Stimulated activated CD8-positive, alpha-beta memory T cell treated with anti-CD3 and anti-CD28 coated beads, Interleukin-2, amount 100 ng/mL, for 48 hours (primary cell): ENCODE measurements at regions not wholly inside any gene's neighbourhood (a gene's known extent, or its start where the extent isn't known, plus 50 kb on each side); places are given as distances from the start of the nearest gene placed in this dataset.
"Not testable (repeated sequence)": the region's sequence is repeated elsewhere in the genome, so short reads cannot be mapped to it uniquely, and the experiment has no call there.

ENCODE experiments used
- DNase-seq, 2 donors: peaks; one replicate each; pipeline ENCODE4 v3.0.0-alpha.2; 2020; ENCODE audit warnings: low read depth in 2 of 2

DNA sequence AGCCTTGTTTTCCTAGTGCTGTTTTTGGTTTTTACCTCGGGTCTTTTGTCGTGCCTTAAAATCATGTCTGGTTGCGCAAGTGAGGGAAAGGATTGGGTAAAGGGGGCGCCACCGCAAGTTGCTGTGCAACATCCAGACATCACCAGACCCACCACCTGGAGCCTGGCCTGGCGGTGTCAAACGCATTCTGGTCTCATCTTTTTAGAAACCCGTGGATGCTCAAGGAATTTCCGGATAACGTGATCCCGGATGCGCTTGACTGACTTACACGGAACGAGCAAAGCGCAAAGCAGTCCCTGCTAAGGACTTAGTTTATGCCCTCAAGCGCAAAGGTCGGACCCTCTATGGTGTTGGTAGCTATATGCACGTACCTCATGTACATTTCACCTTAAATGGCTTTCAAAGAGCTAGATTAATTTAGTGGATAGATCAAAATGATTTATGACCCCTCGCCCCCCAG, 105.2 kb downstream of the OR2B2 start:
- DNase-seq, result no peak

DNA sequence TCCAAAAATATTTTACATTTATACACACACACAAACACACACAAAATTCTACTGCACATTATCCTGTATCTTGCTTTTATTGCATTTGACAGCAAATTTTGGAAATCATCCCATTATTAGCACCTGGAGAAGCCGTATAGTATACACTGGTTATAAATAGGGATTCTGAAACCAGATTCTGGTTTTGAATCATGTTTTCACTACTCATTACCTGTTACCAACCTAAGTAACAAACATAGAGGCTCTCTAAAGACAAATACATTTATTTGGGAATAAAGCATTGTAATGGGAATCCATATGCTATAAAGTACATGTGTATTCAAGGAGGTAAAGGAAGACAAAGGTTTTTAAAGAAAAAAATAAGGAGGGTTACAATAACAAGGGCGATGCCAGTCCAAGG, 106.8 kb downstream of the OR2B2 start:
- DNase-seq, result no peak

DNA sequence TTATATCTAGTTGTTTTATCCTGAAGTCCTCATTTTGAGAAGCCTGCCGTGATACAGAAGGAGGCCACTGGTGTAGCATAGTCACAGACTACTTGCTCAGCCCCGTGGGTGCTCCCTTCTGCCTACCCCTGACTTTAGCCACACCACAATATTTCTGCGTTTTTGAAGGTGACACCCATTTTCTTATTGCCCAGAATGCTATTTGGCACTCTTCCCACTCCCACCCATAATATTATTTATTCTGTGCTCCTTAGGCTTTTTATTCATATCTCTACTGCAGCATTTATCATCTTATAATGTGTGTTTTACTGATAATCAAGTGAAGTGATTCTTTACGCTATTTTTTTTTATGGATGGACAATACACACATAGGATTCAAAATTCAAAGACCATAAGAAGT, 107.3 kb downstream of the OR2B2 start:
- DNase-seq, result no peak

DNA sequence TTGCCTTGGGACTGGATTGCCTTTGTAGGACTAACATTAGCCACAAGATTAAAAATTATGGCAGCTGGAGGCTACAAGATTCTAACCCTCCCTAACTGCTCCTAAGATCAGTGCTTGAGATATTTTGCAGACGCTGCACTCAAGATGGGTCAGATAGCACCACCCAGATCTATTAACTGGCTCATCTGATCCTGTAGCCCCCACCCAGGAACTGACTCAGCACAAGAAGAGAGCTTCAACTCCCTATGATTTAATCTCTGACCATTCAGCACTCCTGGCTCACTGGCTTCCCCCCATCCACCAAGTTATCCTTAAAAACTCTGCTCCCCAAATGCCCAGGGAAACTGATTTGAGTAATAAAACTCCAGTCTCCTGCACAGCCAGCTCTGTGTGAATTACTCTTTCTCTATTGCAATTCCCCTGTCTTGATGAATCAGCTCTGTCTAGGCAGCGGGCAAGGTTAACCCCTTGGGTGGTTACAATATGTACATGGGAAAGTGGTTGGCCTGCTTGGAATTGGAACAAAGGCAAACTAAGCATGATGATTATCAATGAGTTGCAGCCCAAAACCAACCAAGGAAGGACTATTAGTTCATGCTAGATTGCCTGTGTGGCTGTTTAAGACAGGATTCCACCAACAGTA, 111.3 kb downstream of the OR2B2 start:
- DNase-seq, result no peak

DNA sequence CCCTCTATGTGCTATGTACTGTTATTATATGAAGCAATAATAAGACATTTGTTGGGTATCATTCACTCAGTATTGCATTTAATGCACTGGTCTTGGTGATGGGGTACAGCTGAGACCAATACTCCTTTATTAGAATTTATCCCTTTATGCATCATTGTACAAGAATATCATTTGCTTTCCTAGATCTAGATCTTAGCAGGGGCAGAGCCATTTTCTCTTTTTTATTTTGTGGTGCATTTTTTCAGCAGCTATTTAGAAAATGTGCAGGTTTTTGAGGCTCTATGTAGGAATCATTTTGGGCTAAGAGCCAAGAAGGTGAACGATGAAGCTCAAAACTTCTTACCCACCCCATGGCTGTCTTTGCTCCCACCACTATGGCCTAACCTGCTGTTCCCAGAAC, 114.2 kb downstream of the OR2B2 start:
- no peak for DNase-seq

DNA sequence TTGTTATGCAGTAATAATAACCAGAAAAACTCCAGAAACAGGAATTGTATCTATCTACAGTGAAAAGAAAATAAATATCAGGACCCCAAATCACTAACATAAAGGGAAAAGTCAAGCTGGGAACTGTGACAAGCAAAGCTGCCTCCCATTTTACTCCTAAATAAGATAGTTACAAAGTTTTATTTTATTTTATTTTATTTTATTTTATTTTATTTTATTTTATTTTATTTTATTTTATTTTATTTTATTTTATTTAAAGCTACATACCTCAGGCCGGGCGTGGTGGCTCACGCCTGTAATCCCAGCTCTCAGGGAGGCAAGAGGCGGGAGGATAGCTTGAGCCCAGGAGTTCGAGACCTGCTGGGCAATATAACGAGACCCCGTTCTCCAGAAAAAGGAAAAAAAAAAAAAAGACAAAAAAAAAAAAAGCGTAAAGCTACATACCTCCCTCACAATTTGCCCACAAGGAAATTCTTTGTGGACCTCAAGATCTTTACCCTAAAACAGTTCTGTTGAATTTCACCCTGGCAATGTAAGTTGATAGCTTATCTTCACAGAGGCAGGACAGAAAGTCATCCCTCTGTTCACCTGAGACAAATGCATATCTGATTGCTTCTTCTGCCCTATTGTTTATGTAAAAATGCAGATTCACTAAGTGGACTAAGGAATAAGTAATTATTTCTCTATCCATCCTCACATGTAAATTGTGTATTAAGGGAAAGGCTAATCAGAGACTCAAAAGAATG, 115.3 kb downstream of the OR2B2 start:
- not testable (repeated sequence) for DNase-seq

DNA sequence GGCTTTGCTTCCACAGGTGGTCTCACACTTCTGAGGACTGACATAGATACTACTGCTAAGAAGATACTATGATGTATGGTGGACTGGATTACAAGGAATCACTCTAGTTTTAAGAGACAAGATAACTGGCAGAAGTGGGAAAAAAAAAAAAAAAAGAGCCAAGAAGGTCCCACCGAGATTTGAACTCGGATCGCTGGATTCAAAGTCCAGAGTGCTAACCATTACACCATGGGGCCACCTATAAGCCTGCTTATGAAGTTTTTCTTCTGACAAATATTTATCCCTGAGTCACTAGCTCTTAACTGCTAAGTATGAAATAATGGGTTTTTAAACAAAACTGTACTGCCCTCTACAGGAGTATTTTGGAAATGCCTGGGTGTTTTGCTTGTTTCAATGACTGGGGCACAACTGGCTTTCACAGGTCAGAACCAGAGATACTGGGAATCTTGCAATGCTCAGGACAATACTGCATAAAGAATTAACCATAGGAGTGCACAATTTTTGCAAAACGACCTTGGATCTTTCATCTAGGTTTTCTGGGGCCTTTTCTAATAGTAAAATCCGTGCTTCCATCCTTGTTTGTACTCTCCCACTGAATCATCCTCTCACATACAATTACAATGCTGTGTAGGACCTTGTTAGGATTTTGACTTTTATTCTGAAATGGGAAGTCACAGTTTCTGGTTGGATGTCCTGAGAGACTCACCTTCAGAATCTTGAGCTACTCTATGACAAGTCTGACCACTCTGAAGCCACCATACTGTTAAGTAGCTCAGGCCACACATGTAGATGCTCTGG, 116.3 kb downstream of the OR2B2 start:
- no peak for DNase-seq

DNA sequence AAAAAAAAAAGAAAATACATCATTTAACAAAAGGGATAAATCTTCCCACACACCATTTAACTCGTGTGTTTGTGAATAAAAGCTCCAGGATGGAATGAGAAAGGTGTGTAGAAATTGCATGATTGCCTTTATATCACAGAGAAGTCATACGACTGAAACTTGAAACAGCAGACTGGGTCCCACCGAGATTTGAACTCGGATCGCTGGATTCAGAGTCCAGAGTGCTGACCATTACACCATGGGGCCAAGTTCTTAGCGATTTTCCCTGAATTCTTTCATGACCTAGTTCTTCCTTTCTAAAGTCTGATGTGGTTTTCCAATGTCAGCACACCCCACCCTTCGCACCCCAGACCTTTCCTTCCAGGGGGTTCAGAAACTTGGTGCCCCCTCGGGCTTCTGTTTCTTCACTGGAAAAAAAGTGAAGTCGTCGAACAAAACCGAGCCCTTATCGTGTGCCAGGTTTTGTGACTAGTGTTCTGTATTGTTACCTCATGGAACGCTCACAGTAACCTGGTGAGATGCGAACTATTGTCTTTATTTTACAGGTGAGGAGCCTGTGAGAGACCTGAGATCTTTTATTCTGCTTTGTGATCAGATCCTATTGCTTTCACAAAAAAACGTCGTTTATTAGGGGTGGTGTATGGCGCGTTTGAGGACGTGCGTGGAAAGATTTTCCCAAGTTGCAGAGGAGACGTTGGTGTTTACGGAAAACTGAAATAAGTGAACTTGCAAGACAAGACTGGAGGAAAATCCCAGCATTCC, 120.8 kb downstream of the OR2B2 start:
- DNase-seq, result no peak

DNA sequence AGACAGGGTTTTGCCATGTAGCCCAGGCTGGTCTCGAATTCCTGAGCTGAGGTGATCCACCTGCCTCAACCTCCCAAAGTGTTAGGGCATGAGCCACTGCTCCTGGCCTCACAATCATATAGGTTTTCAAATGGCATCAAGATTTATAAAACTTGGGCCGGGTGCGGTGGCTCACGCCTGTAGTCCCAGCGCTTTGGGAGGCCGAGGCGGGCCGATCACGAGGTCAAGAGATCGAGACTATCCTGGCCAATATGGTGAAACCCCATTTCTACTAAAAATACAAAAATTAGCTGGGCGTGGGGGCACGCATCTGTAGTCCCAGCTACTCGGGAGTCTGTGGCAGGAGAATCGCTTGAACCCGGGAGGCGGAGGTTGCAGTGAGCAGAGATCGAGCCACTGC, 123.8 kb downstream of the OR2B2 start:
- DNase-seq, result not testable (repeated sequence)

DNA sequence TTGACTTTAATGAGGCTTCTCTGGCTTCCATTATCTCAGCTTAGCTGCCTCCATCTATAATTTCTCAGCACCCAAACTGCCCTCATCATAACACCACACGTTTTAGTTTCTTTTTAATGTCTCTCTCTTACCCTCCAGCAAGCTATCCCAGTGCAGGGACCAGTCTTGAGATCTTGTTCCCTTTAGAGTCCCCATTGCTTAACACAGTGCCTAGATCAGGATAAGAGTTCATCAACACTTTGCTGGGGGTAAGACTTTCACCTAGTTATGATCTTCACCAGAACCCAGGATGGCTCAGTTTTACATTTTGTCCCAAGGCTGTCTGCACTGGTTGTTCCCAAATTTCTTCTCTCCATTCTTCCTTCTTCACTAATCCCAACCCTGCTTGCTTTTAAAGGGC, 126.1 kb downstream of the OR2B2 start:
- DNase-seq, result no peak

DNA sequence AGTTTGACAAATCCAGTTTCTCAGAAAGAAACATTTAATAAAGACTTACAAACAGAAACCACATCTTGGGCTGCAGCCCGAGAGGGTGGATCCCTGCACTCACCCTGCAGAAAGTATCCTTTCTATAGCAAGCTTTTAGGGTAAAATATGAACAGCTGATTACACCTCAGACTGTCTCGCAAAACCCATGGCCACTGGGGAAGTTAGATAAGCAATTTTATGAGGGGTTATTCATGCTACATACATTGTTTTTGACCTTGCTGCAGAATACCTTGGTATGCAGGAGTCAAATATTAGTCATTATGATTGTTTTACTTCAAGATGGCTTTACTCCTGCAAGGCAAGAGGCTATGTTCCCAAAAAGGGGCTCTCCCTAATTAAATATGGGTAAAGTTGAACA, 126.9 kb downstream of the OR2B2 start:
- no peak for DNase-seq

DNA sequence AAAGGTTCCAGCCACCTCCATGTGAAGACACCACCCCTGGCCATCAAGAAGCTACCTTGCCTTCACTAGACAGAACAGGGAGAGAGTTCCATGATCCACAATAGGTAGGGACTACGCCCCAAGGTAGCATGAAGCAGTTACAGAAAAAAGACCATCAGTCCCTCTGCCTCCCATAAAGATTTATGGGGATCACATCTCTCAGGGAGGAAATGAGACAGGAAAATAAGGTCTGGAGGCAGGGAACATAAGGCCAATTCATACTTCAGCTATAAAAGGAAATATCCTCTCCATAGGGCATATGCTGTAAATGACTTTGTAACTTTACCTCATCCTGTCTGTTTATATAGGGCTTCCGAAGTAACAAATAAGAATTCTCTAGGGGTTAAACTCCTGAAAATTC, 129.4 kb downstream of the OR2B2 start:
- no peak for DNase-seq

DNA sequence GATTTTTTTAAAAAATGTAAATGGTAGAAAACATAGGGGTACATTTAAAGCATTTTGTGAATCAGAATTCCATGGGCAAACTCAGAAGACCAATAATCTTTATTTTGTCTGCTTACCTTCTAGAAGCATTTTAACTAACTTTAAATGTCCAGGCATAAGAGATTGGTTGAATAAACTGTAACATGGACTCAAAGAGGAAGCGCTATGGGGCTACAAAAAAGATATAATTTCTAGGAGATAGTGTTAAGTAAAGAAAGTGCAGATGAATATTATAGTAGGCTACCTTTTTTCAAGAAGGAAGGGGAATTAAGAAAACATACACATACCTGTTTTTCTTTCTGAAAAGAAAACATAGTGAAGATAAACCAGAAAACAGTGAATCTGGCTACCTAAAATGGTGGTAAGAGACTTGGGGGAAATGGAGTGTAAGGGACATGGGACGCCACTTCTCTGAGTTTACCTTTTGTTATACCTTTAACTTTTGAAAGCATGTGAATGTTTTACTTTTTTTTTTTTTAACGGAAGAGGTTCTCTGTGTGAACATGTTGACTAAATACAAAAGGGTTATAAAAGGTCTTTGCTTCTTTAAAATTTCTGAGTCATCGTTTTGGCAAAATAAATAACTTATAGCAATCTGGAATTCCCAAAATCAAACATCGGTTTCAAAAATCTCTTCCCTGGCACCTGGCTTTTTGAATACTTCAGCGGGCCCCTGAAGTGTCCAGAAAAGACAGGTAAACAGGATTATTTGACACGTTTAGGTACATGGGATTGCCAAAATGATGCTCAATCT, 133.4 kb downstream of the OR2B2 start:
- no peak for DNase-seq

DNA sequence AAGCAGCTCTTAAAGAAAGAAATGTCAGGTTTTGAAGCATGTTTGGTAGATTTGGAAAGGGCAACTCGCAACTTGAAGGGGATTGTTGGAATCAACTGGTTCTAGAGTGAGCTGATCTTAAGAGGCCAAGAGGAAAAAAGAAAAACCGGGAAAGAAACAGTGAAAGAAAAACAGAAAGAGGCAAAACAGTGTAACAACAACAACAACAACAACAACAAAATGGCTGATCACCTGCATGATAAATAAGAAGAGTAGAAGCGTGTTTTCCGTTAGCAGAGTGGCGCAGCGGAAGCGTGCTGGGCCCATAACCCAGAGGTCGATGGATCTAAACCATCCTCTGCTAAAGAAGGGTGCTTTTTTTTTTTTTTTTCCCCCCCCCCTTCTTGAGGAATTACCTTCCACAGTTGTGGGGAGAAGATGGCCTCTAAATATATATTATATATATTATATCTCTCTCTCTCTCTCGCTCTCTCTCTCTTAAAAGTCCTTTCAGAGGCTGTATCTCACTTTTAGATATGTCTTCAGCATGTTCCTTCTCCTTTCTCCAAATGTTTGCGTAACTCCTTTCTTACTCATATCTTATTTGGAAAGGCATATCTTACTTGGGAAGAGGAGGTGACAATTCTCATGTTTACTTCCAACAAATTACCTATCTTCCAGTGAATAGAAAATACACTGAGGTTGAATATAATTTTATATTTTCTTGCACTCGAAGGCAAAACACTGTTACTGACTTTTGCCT, 134.4 kb downstream of the OR2B2 start:
- no peak for DNase-seq

DNA sequence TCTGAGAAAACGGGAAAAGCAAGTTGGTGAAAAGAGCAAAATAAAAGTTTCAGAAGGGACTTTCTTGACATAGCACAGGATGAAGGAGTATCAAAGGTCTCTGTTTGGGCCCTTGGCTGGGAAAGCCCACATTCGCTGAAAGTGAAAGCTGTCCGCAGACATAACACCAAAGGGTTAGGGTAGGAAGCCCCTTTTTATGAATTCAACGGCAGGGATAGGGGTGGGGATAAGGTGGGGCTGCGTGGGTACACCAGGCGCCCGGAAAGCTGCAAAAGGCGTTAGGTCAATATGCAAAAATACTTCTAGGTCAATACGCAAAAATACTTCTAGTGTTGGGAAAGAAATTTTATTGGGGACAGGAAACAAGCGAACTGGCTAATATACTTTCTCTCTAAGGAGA, 135.1 kb downstream of the OR2B2 start:
- no peak for DNase-seq

DNA sequence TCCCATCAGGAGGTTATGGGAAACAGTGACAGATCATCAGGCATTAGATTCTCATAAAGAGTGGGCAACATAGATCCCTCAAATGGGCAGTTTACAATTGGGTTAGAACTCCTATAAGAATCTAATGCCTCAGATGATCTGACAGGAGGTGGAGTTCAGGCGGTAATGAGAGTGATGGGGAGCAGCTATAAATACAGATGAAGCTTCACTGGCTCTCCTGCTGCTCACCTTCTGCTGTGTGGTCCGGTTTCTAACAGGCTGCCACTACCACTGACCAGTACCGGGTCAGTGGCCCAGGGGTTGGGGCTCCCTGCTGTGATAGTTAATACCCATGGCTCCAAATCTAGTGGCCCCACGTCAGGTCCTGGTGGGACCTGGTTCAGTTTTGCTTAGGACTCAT, 135.7 kb downstream of the OR2B2 start:
- DNase-seq, result no peak

DNA sequence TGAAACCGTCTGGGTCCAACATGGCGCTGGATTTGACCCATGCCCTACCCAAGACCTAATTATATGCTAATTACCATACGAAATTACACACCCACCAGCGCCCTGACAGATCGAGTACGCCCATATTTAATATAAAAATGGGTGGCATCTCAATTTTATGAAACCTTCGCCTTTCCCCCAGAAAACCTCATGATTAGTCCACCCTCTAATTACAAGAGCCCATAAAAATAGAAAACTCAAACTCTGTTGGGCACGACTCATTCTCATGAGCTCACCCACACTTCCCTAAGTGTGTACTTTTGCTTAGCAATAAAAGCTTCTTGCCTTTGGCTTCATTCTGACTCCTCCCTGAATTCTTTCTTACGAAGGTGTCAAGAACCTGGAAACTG, 136.4 kb downstream of the OR2B2 start:
- DNase-seq, result no peak

DNA sequence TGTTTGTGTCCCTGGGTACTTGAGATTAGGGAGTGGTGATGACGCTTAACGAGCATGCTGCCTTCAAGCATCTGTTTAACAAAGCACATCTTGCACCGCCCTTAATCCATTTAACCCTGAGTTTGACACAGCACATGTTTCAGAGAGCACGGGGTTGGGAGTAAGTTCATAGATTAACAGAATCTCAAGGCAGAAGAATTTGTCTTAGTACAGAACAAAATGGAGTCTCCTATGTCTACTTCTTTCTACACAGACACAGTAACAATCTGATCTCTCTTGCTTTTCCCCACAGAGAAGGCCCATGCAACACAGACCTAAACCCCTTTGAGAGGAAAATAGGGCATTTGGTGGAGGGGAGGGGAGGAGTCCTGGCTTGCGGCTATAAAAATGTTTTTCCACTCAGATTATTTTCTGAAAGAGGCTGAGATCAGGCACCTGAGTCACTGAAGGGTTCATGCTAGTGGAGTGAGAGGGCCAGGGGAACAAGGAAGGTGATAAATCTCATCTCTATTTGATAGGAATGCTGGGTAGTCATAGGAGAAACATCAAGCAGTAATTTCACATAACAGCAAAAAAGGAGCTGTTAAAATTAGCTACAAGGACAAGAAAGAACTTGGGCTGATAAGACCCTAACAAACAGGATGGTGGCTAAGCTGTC, 136.9 kb downstream of the OR2B2 start:
- DNase-seq, result not testable (repeated sequence)

DNA sequence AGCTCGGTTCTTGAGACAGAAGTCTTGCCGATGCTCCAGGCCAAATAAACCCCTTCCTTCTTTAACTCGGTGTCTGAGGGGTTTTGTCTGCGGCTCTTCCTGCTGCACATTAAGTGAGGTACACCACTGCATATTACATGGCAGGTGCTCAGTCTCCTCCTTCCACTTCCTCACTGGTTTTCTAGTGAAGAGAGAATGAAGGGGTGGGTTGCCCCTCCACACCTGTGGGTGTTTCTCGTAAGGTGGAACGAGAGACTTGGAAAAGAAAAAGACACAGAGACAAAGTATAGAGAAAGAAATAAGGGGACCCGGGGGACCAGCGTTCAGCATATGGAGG, 138.0 kb downstream of the OR2B2 start:
- not testable (repeated sequence) for DNase-seq
